T-helper 1 cell treated with Interleukin-12 subunit alpha and Interleukin-12 subunit beta and Interleukin-4 antibody, amounts not matched to agents 30 μg/mL and 1 μg/mL, for 36 hours (primary cell): ENCODE measurements at regions not wholly inside any gene's neighbourhood (a gene's known extent, or its start where the extent isn't known, plus 50 kb on each side); places are given as distances from the start of the nearest gene placed in this dataset.
"Not testable (repeated sequence)": the region's sequence is repeated elsewhere in the genome, so short reads cannot be mapped to it uniquely, and the experiment has no call there.

Source experiments
- H3K27ac Mint-ChIP-seq: one replicate; pipeline ENCODE4 v1.8.0; 2021; ENCODE audit warnings: mild to moderate bottlenecking, mixed read lengths
- H3K27me3 Mint-ChIP-seq: one replicate; pipeline ENCODE4 v1.8.0; 2021; ENCODE audit warnings: low read depth, mixed read lengths
- H3K36me3 Mint-ChIP-seq: one replicate; pipeline ENCODE4 v1.8.0; 2021; ENCODE audit warnings: low read depth, mixed read lengths
- H3K4me1 Mint-ChIP-seq: one replicate; pipeline ENCODE4 v1.8.0; 2021; ENCODE audit warnings: low read depth, mixed read lengths
- H3K4me3 Mint-ChIP-seq: one replicate; pipeline ENCODE4 v1.8.0; 2021; ENCODE audit warnings: mild to moderate bottlenecking, moderate library complexity, mixed read lengths
- H3K9me3 Mint-ChIP-seq: one replicate; pipeline ENCODE4 v1.8.0; 2021; ENCODE audit warnings: mixed read lengths

DNA sequence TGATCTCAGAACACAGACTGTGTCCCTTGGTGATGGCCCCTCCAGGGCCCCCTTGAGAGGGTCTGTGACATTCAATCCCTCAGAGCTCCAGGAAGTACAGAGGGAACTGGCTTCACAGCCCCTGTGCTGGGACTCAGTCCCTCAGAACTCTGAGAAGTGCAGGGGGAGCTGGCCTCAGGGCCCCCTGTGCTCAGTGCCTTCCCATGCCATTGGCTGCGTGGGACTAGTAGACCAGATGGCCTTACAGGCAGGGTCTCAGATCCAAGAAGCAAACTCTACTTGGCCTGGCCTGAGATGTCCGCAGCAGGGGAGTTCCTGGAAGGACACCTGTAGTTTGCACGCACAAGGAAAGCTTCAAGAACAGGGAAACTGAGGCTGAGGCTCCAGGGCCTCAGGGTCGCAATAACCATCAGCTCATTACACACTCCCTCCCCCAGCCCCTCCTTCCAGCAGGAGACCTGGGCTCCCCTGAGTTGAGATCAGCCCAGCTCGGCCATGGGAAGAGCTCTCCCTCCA is 138.4 kb downstream of the BRD1 start:
- Mint-ChIP-seq H3K36me3 (no peaks in the 10 kb centered on the region), H3K9me3 (no peaks in the 10 kb centered on the region), H3K27me3 (peaks cover 4% of the 10 kb centered on the region), H3K4me1 (no peaks in the 10 kb centered on the region), H3K4me3 (no peak overlapping the region), H3K27ac (no peak overlapping the region)

DNA sequence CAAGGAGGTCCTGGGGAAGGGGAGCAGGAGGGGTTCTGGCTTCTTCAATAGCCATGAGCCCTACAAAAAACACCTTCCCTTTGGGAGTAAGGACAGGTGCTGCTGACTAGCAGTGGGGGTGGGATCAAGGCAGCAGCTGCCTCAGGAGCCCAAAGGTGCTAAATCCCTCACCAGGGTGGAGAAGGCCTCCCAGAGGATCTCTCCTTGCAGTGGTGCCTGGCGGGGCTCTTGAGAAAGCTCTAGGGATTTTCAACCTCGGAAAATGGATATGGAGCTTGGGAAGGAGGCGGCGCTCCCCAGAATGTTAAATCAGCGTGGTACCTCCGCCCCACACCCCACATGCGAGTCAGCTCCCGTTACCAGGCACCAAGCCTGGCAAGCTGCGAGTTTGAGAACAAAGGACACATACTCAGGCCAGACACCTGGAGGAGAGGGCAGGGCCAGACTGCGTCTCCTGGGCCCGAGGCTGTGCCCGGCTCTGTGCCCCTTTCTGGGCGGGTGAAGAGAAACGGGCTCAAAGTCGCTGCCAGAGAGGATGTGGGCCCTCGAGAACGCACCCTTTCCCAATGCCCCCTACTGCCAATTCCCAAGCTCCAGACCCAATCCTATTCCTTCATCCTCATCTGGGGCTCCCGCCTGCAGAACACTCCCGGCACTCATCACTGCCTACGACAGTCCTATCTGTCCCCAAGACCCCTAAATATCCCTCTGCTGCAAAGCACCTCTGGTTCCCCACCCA is 139.0 kb downstream of the BRD1 start:
- no peaks in the 10 kb centered on the region for H3K36me3 Mint-ChIP-seq
- no peaks in the 10 kb centered on the region for H3K4me1 Mint-ChIP-seq
- H3K9me3 Mint-ChIP-seq = no peaks in the 10 kb centered on the region
- no peak overlapping the region for H3K27ac Mint-ChIP-seq
- peaks cover 4% of the 10 kb centered on the region for H3K27me3 Mint-ChIP-seq
- no peak overlapping the region for H3K4me3 Mint-ChIP-seq

DNA sequence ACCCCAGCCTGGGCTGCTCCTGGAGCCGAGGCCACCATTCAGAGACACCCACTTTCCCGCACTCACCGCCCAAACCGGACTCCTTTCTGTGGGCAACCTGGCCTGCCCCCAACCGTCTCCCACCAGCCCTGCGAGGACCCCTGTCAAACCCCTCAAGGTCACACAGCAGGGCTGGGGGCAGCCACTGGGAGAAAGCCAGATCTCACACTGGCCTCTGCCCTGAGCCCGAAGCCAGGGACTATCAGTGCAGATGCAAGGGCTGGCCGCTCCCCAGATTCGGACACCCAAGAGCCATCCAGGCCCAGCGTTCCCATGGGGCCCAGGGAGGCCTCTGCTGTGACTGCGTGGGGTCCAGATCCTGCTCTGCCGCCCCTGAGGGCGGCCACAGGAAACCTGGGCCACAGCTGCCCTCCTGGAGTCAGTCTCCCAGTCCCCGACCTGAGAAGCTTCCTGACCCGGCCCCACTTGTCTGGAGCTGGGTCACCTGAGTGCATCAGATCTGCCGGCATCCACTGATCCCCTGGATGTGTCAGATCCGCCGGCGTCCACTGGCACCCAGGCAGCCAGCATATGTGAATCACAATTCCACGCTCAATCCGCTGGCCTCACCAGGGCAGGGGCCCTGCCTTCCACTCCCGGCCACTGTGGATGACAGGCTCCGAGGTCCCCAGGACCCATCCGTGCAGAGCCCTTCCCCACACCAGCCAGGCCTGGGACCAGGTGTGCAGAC is 139.7 kb downstream of the BRD1 start:
- Mint-ChIP-seq H3K4me3 (no peak overlapping the region), H3K9me3 (no peaks in the 10 kb centered on the region), H3K27ac (no peak overlapping the region), H3K27me3 (peaks cover 4% of the 10 kb centered on the region), H3K4me1 (no peaks in the 10 kb centered on the region), H3K36me3 (no peaks in the 10 kb centered on the region)

DNA sequence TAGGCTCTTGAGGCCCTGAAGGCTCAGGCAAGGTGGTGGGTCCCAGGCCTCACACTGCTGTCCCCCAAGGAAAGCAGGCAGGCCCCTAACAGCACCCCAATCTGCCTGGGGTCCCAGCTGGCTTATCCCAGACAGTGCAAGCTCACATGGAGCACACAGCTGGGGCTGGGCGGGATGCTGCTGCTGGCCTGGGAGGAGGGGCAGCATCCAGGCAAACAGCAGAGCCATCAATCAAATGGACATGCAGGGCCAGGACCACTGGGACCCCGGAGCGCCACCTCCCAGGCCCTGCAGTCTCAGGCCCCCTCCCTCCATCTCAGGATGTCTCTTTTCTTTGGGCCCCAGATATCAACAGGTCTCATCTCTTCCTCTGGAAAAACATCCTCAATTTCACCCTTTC is 140.3 kb downstream of the BRD1 start:
- Mint-ChIP-seq H3K36me3 (no peaks in the 10 kb centered on the region), H3K27ac (no peak overlapping the region), H3K9me3 (no peaks in the 10 kb centered on the region), H3K4me1 (no peaks in the 10 kb centered on the region), H3K27me3 (peaks cover 9% of the 10 kb centered on the region), H3K4me3 (no peak overlapping the region)

DNA sequence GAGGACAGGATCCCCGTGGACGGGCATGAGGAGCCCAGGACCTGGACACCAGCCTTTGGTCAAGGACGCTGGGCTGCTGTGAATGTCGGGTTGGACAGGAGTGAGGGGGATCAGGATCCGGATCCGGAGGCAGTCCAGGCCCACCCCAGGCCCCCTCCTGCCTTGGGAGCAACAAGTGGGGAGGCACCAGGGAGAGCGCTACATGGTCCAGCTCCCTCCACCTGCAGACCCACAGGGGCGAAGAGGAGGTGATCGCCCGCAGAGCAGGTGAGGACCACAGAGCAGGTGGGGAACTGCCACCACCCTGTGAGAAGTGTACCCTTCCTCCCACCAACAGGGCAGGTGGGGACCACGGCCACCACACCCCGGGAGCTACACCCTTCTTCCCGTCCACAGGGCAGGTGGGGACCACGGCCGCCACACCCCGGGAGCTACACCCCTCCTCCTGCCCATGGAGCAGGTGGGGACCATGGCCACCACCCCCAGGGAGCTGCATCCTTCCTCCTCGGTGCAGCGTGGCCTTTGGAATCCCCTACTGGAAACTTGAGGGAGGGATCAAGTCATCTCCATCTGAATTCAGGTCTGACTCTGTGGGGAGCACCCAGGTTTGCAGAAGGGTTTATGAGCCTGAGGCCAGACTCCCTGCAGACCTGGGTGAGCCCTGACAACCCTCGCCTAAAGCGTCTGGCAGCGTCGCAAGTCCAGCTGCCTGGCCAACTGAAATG is 141.0 kb downstream of the BRD1 start:
- Mint-ChIP-seq H3K4me3 (no peak overlapping the region), H3K36me3 (no peaks in the 10 kb centered on the region), H3K27ac (no peak overlapping the region), H3K9me3 (no peaks in the 10 kb centered on the region), H3K27me3 (peaks cover 15% of the 10 kb centered on the region), H3K4me1 (no peaks in the 10 kb centered on the region)

DNA sequence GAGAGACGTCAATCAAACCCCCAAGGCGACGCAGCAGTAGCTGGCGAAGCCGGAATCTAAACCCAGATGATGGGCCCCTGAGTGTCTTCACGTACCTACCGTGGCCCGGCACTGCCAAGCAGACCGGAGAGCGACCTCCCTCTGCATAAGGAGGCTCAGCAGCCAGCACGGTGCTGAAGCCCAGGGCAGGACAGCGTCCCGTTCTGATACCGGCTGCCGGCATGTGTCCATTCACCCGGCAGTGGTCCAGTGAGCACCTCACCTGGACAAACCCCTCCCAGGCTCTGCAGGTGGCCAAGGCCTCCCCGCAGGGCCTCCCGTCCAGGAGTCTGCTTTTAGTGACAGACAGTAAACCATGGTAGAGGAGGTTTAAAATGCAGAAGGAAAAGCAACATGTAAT is 142.0 kb downstream of the BRD1 start:
- Mint-ChIP-seq H3K27me3 (peaks cover 15% of the 10 kb centered on the region), H3K4me1 (no peaks in the 10 kb centered on the region), H3K36me3 (no peaks in the 10 kb centered on the region)

DNA sequence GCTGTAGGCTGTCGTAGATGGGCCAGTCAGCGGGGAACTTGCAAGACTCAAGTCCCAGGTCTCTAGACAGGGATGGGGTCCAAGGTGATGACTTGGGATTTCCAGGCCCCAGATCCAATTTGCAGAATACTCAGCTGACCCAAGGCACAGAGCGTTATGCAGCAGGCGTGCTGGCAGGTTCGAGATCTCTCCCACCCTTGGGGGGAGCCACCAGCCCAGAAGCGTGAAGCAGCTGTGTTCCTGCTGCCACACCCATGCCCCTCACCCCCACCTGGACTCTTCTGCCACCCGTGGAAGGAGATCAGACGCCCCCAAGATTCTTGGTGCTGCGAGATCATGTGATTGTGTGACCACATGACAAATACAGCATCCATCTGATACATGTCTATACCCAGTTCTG is 142.6 kb downstream of the BRD1 start:
- Mint-ChIP-seq H3K9me3 (no peaks in the 10 kb centered on the region), H3K27me3 (peaks cover 19% of the 10 kb centered on the region), H3K27ac (no peak overlapping the region), H3K36me3 (no peaks in the 10 kb centered on the region), H3K4me3 (no peak overlapping the region), H3K4me1 (no peaks in the 10 kb centered on the region)

More for the DNA sequence above, 142.0 kb downstream of the BRD1 start:
- H3K27ac Mint-ChIP-seq = no peak overlapping the region
- no peak overlapping the region for H3K4me3 Mint-ChIP-seq
- no peaks in the 10 kb centered on the region for H3K9me3 Mint-ChIP-seq

DNA sequence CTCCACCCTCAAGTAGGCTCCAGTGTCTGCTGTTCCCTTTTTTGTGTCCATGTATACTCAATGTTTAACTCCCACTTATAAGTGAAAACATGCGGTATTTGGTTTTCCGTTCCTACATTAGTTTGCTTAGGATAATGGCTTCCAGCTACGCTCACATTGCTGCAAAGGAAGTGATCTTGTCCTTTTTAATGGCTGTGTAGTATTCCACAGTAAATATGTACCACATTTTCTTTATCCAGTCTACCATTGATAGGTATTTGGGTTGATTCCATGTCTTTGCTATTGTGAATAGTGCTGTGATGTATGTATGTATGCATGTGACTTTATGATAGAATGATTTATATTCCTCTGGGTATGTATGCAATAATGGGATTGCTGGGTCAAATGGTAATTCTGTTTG is 144.6 kb downstream of the BRD1 start:
- no peaks in the 10 kb centered on the region for H3K9me3 Mint-ChIP-seq
- H3K4me3 Mint-ChIP-seq = no peak overlapping the region
- peaks cover 35% of the 10 kb centered on the region for H3K27me3 Mint-ChIP-seq
- H3K27ac Mint-ChIP-seq = no peak overlapping the region
- H3K4me1 Mint-ChIP-seq = no peaks in the 10 kb centered on the region
- no peaks in the 10 kb centered on the region for H3K36me3 Mint-ChIP-seq

DNA sequence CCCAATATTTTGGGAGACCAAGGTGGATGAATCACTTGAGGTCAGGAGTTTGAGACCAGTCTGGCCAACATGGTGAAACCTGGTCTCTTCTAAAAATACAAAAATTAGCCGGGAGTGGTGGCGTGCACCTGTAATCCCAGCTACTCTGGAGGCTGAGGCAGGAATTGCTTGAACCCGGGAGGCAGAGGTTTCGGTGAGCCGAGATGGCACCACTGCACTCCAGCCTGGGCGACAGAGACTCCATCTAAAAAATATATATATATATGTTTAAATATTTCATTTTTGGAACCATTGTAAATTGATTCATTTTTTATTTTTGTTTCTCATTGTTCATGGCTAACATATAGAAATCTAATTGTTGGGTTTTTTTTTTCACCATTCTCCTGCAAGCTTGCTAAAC is 146.9 kb downstream of the BRD1 start:
- not testable (repeated sequence) for H3K4me1 Mint-ChIP-seq, H3K4me3 Mint-ChIP-seq, H3K27ac Mint-ChIP-seq, H3K36me3 Mint-ChIP-seq, H3K9me3 Mint-ChIP-seq
- H3K27me3 Mint-ChIP-seq = peaks cover 40% of the 10 kb centered on the region

DNA sequence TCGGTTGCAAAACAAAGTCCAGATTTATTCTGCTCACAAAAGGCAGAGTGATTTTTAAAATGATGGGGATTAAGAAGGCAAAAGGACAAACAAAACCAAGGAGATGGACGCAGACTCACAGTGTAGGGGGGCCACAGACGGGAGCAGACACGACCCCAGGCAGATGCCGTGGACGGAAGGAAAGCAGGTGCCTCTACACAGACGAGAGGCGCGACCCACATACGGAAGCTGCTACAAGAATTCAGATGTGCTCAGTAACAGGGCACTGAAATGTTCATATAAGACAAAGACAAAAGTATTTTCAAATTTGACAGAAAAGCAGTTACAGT is 148.9 kb downstream of the BRD1 start:
- Mint-ChIP-seq H3K4me3 (no peak overlapping the region), H3K27me3 (peaks cover 50% of the 10 kb centered on the region), H3K27ac (no peak overlapping the region), H3K4me1 (no peaks in the 10 kb centered on the region), H3K36me3 (no peaks in the 10 kb centered on the region), H3K9me3 (no peaks in the 10 kb centered on the region)

DNA sequence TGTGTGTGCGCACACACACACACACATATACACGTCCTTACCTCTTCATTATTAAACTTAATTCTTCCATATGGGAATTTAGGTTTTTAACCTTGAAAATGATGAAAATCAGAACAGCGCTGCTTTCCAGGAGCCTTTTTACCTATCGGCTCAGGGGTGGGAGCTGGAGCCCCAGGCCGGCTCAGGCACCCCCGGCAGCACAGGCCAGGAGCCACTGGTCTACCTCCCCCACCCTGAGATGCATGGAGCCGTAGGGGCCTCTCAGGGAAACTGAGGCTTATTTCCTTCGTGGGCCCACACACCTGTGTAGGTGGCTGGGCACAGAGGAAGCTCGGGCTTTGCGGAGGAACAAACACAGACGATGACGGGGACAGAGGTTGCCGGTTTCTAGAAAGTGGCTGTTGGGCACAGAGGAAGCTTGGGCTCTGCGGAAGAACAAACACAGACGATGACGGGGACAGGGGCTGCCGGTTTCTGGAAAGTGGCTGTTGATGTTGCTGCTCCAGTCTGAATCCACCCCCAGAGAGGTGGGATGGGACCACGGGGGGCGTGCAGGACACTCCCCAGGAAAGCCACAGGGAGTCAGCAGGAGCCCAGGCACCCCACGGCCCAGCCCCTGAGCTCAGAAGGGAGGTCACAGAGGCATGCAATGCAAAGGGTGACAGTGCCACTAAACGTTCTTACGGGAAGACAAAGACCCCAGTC is 149.4 kb downstream of the BRD1 start:
- Mint-ChIP-seq H3K9me3 (no peaks in the 10 kb centered on the region), H3K4me3 (no peak overlapping the region), H3K36me3 (no peaks in the 10 kb centered on the region), H3K27ac (no peak overlapping the region), H3K27me3 (peaks cover 50% of the 10 kb centered on the region), H3K4me1 (no peaks in the 10 kb centered on the region)

DNA sequence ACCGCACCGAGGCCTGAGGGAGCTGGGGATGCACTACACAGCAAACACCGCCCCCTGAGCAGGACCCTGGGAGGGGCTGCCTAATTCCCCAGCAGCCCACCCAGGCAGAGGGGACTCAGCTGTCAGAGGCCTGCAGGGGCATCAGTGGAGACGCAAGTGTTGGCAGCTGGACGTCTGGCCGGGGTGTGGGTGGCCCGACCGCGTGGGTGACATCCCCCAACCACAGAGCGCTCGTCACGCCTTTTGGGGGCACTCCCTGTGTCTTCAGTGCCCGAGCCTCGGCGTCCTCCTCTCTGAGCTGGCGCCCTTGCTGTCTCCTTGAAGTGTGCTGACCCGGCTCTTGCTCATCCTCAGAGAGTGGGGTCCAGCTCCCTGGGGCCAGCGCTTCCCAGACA is 150.2 kb downstream of the BRD1 start:
- Mint-ChIP-seq H3K9me3 (no peaks in the 10 kb centered on the region), H3K27ac (no peak overlapping the region), H3K27me3 (peaks cover 51% of the 10 kb centered on the region), H3K4me1 (no peaks in the 10 kb centered on the region), H3K4me3 (no peak overlapping the region), H3K36me3 (no peaks in the 10 kb centered on the region)

DNA sequence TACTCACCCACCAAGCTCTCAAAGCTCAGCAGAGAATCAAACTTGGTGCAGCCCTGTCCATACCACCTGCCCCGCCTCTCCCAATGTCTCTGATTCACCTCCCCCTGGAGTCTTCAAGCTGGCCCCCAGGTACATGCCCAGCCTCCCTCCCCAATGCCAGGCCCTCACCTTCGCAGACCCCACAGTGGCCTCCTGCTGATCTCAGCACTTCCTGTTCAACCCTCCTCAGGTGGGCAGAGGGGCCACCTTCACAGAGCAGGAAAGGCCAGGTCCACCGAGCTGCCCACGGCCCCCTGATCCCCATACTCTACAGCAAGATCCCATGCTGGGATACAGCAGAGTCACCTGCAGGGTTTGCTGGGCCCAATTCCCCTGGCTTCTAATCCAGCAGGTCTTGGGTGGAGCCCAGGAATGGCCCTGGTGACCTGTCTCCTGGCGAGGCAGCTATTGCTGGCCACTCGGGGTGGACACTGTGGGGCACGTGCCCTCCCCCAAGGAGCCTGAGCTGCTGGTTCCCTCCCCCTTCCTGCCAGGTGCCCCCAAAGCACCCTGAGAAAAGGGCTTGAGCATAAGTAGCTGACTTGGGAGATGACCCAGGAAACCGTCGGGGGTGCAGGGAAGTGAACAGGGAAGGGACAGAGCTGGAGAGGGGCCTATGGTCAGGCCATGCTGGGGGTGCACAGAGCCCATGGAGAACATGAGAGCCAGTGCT is 150.7 kb downstream of the BRD1 start:
- H3K36me3 Mint-ChIP-seq = no peaks in the 10 kb centered on the region
- peaks cover 48% of the 10 kb centered on the region for H3K27me3 Mint-ChIP-seq
- no peak overlapping the region for H3K4me3 Mint-ChIP-seq
- no peaks in the 10 kb centered on the region for H3K9me3 Mint-ChIP-seq
- no peak overlapping the region for H3K27ac Mint-ChIP-seq
- no peaks in the 10 kb centered on the region for H3K4me1 Mint-ChIP-seq

DNA sequence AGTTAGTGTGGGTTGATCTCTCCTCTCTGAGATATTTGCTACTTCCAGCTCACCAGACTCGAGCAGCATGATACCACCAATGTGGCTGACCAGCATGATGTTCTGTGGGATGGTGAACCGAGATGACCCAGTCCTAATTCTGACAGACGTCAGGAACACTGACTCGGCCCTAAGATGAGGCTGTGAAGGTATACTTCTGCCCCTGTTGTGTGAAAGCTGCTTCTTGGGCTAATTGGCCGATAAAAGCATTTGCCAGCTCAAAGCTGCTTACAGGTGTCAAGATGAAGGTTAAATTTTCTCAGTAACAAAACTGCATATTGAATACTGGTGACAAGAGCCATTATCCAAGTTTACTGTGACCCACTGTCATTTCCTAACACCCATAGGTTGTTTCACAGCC is 151.4 kb downstream of the BRD1 start:
- Mint-ChIP-seq H3K36me3 (no peaks in the 10 kb centered on the region), H3K4me3 (no peak overlapping the region), H3K27me3 (peaks cover 53% of the 10 kb centered on the region)

More for the DNA sequence above, 151.4 kb downstream of the BRD1 start:
- Mint-ChIP-seq H3K27ac (no peak overlapping the region), H3K4me1 (peaks cover 6% of the 10 kb centered on the region), H3K9me3 (no peaks in the 10 kb centered on the region)
